ENCODE measurements at regions not wholly inside any gene's neighbourhood (a gene's known extent, or its start where the extent isn't known, plus 50 kb on each side); places are given as distances from the start of the nearest gene placed in this dataset.
A peak's percentile ranks its signal among the peaks of the same experiment; 100 is the strongest.

GRCh38 chr20:39823224-39823623, 861.1 kb downstream of the DHX35 start:
- FAIRE-seq = no peak
- peak; percentile 17 for DNase-seq (ENCODE audit: insufficient read length, low spot score)

GRCh38 chr20:39822667-39823066, 860.5 kb downstream of the DHX35 start:
- FAIRE-seq = no peak
- DNase-seq (ENCODE audit: insufficient read length, low spot score) = no peak

GRCh38 chr20:39813190-39813829, 851.2 kb downstream of the DHX35 start:
- FAIRE-seq = no peak
- no peak for DNase-seq (ENCODE audit: insufficient read length, low spot score)

GRCh38 chr20:39812116-39812515, 850.0 kb downstream of the DHX35 start:
- DNase-seq (ENCODE audit: insufficient read length, low spot score) (no peak), FAIRE-seq (no peak)

GRCh38 chr20:39810309-39810708, 848.2 kb downstream of the DHX35 start:
- no peak for FAIRE-seq

GRCh38 chr20:39808613-39809012, 846.5 kb downstream of the DHX35 start:
- DNase-seq (ENCODE audit: insufficient read length, low spot score) (no peak), FAIRE-seq (no peak)

More at GRCh38 chr20:39810309-39810708, 848.2 kb downstream of the DHX35 start:
- DNase-seq (ENCODE audit: insufficient read length, low spot score) = no peak

- no peak for DNase-seq (ENCODE audit: insufficient read length, low spot score)
- FAIRE-seq = no peak
Measured at GRCh38 chr20:39800548-39800947, 838.4 kb downstream of the DHX35 start.

GRCh38 chr20:39800111-39800510, 838.0 kb downstream of the DHX35 start:
- FAIRE-seq = no peak
- no peak for DNase-seq (ENCODE audit: insufficient read length, low spot score)

- FAIRE-seq (no peak), DNase-seq (ENCODE audit: insufficient read length, low spot score) (no peak)
Measured at GRCh38 chr20:39799366-39799965, 837.3 kb downstream of the DHX35 start.

GRCh38 chr20:39795401-39796272, 833.5 kb downstream of the DHX35 start:
- FAIRE-seq = peak; percentile 69
- DNase-seq (ENCODE audit: insufficient read length, low spot score) = no peak

- no peak for DNase-seq (ENCODE audit: insufficient read length, low spot score)
- no peak for FAIRE-seq
Measured at GRCh38 chr20:39792334-39792733, 830.2 kb downstream of the DHX35 start.

GRCh38 chr20:39789411-39789810, 827.3 kb downstream of the DHX35 start:
- FAIRE-seq = no peak
- no peak for DNase-seq (ENCODE audit: insufficient read length, low spot score)

- no peak for FAIRE-seq
Measured at GRCh38 chr20:39785252-39785917, 823.2 kb downstream of the DHX35 start.

GRCh38 chr20:39784693-39785092, 822.5 kb downstream of the DHX35 start:
- no peak for FAIRE-seq
- DNase-seq (ENCODE audit: insufficient read length, low spot score) = no peak

More at GRCh38 chr20:39785252-39785917, 823.2 kb downstream of the DHX35 start:
- no peak for DNase-seq (ENCODE audit: insufficient read length, low spot score)

- DNase-seq (ENCODE audit: insufficient read length, low spot score) = no peak
- no peak for FAIRE-seq
Measured at GRCh38 chr20:39778847-39779604, 816.9 kb downstream of the DHX35 start.

- DNase-seq (ENCODE audit: insufficient read length, low spot score) = no peak
- no peak for FAIRE-seq
Measured at GRCh38 chr20:39778431-39778830, 816.3 kb downstream of the DHX35 start.

GRCh38 chr20:39777610-39778009, 815.5 kb downstream of the DHX35 start:
- FAIRE-seq (no peak), DNase-seq (ENCODE audit: insufficient read length, low spot score) (no peak)

- FAIRE-seq (no peak), DNase-seq (ENCODE audit: insufficient read length, low spot score) (no peak)
Measured at GRCh38 chr20:39775110-39775509, 813.0 kb downstream of the DHX35 start.

GRCh38 chr20:39773380-39774000, 811.3 kb downstream of the DHX35 start:
- no peak for DNase-seq (ENCODE audit: insufficient read length, low spot score)
- no peak for FAIRE-seq

- DNase-seq (ENCODE audit: insufficient read length, low spot score) (no peak), FAIRE-seq (no peak)
Measured at GRCh38 chr20:39767352-39767751, 805.2 kb downstream of the DHX35 start.
